Osteocyte (in vitro differentiated cells): ENCODE measurements at regions not wholly inside any gene's neighbourhood (a gene's known extent, or its start where the extent isn't known, plus 50 kb on each side); places are given as distances from the start of the nearest gene placed in this dataset.

Source experiments
- DNase-seq: peaks from one replicate; pipeline ENCODE4 v3.0.0; 2021; ENCODE audit warnings: mixed read lengths; ENCODE audit not compliant: unreplicated experiment; ENCODE audit errors: extremely low spot score
- H3K27ac Mint-ChIP-seq: one replicate; pipeline ENCODE4 v1.8.0; 2021; ENCODE audit warnings: mild to moderate bottlenecking, mixed read lengths; ENCODE audit not compliant: unreplicated experiment
- H3K27me3 Mint-ChIP-seq: one replicate; pipeline ENCODE4 v1.8.0; 2021; ENCODE audit warnings: mixed read lengths; ENCODE audit not compliant: unreplicated experiment
- H3K36me3 Mint-ChIP-seq: one replicate; pipeline ENCODE4 v1.8.0; 2021; ENCODE audit warnings: mixed read lengths; ENCODE audit not compliant: unreplicated experiment
- H3K4me1 Mint-ChIP-seq: one replicate; pipeline ENCODE4 v1.8.0; 2021; ENCODE audit warnings: mixed read lengths; ENCODE audit not compliant: unreplicated experiment
- H3K4me3 Mint-ChIP-seq: one replicate; pipeline ENCODE4 v1.8.0; 2021; ENCODE audit warnings: mild to moderate bottlenecking, moderate library complexity, mixed read lengths; ENCODE audit not compliant: unreplicated experiment
- H3K9me3 Mint-ChIP-seq: one replicate; pipeline ENCODE4 v1.8.0; 2021; ENCODE audit warnings: mixed read lengths; ENCODE audit not compliant: unreplicated experiment
- CTCF ChIP-seq: fragments of 200-600 bp; sonication (generic); IDR thresholded peaks from 2 replicates; pipeline ENCODE4 v1.5.0; 2021; ENCODE audit warnings: antibody characterized with exemption, mild to moderate bottlenecking, moderate library complexity

GRCh38 chr6:159466926-159467325 is 226.1 kb downstream of the SOD2 start:
- Mint-ChIP-seq H3K4me1 (no peaks in the 10 kb centered on the region), H3K27me3 (no peaks in the 10 kb centered on the region), H3K27ac (no peak overlapping the region), H3K9me3 (peaks cover 6% of the 10 kb centered on the region), H3K4me3 (no peak overlapping the region), H3K36me3 (no peaks in the 10 kb centered on the region)
- DNase-seq = no peak
- TF ChIP-seq CTCF = no peak

- Mint-ChIP-seq H3K27ac (no peak overlapping the region), H3K9me3 (no peaks in the 10 kb centered on the region), H3K4me1 (no peaks in the 10 kb centered on the region), H3K36me3 (no peaks in the 10 kb centered on the region), H3K27me3 (no peaks in the 10 kb centered on the region), H3K4me3 (no peak overlapping the region)
- no peak for TF ChIP-seq CTCF
- no peak for DNase-seq
These were observed 228.2 kb downstream of the SOD2 start for GRCh38 chr6:159464816-159465215.

- no peak for DNase-seq
- H3K4me1 Mint-ChIP-seq = no peaks in the 10 kb centered on the region
- H3K4me3 Mint-ChIP-seq = no peak overlapping the region
- no peak overlapping the region for H3K27ac Mint-ChIP-seq
- no peaks in the 10 kb centered on the region for H3K36me3 Mint-ChIP-seq
- peak; percentile 28 for TF ChIP-seq CTCF
- no peaks in the 10 kb centered on the region for H3K27me3 Mint-ChIP-seq
- H3K9me3 Mint-ChIP-seq = no peaks in the 10 kb centered on the region
These were observed 229.8 kb downstream of the SOD2 start for GRCh38 chr6:159463119-159463829.

- H3K27me3 Mint-ChIP-seq = no peaks in the 10 kb centered on the region
- H3K9me3 Mint-ChIP-seq = no peaks in the 10 kb centered on the region
- H3K36me3 Mint-ChIP-seq = no peaks in the 10 kb centered on the region
- no peak for DNase-seq
- no peaks in the 10 kb centered on the region for H3K4me1 Mint-ChIP-seq
- H3K27ac Mint-ChIP-seq = no peak overlapping the region
- TF ChIP-seq CTCF = no peak
- no peak overlapping the region for H3K4me3 Mint-ChIP-seq
These were observed 230.6 kb downstream of the SOD2 start for GRCh38 chr6:159462431-159462830.

- H3K4me1 Mint-ChIP-seq = no peaks in the 10 kb centered on the region
- H3K9me3 Mint-ChIP-seq = no peaks in the 10 kb centered on the region
- no peaks in the 10 kb centered on the region for H3K27me3 Mint-ChIP-seq
- H3K36me3 Mint-ChIP-seq = no peaks in the 10 kb centered on the region
- H3K4me3 Mint-ChIP-seq = no peak overlapping the region
- no peak overlapping the region for H3K27ac Mint-ChIP-seq
- DNase-seq = no peak
- no peak for TF ChIP-seq CTCF
These were observed 231.0 kb downstream of the SOD2 start for GRCh38 chr6:159461998-159462397.
